ENCODE measurements at regions not wholly inside any gene's neighbourhood (a gene's known extent, or its start where the extent isn't known, plus 50 kb on each side); places are given as distances from the start of the nearest gene placed in this dataset.

- no peaks in the 10 kb centered on the region for H3K9me3 ChIP-seq
- TF ChIP-seq CTCF (IDR thresholded peaks at IDR 0.05), result no peak
- H3K9ac ChIP-seq (ENCODE audit: low read depth in 2 of 2, low read length in 2 of 2), result no peak overlapping the region
- no peaks in the 10 kb centered on the region for H3K36me3 ChIP-seq
- intact Hi-C loops (cut with DNase I), result no loop called here
- DNase-seq, result no peak
- no peaks in the 10 kb centered on the region for H3K27me3 ChIP-seq
- no peak overlapping the region for H3K27ac ChIP-seq
- no peak overlapping the region for H3K4me3 ChIP-seq
- no peaks in the 10 kb centered on the region for H3K4me1 ChIP-seq
These were observed 489.7 kb upstream of the CNKSR2 start for GRCh38 chrX:20884565-20884964.

GRCh38 chrX:20863649-20864048 is 510.6 kb upstream of the CNKSR2 start:
- no peak overlapping the region for H3K27ac ChIP-seq
- H3K27me3 ChIP-seq, result no peaks in the 10 kb centered on the region
- DNase-seq, result no peak
- no peak overlapping the region for H3K4me3 ChIP-seq
- H3K4me1 ChIP-seq, result no peaks in the 10 kb centered on the region
- no peaks in the 10 kb centered on the region for H3K9me3 ChIP-seq
- H3K9ac ChIP-seq (ENCODE audit: low read depth in 2 of 2, low read length in 2 of 2), result no peak overlapping the region
- no peaks in the 10 kb centered on the region for H3K36me3 ChIP-seq
- intact Hi-C loops (cut with DNase I), result no loop called here
- TF ChIP-seq CTCF (IDR thresholded peaks at IDR 0.05), result no peak

- no peak for TF ChIP-seq CTCF (IDR thresholded peaks at IDR 0.05)
- H3K4me3 ChIP-seq, result no peak overlapping the region
- intact Hi-C loops (cut with DNase I), result no loop called here
- H3K36me3 ChIP-seq, result no peaks in the 10 kb centered on the region
- no peaks in the 10 kb centered on the region for H3K9me3 ChIP-seq
- no peaks in the 10 kb centered on the region for H3K27me3 ChIP-seq
- H3K27ac ChIP-seq, result no peak overlapping the region
- no peaks in the 10 kb centered on the region for H3K4me1 ChIP-seq
- H3K9ac ChIP-seq (ENCODE audit: low read depth in 2 of 2, low read length in 2 of 2), result no peak overlapping the region
- DNase-seq, result no peak
These were observed 513.1 kb upstream of the CNKSR2 start for GRCh38 chrX:20861113-20861512.

GRCh38 chrX:20857746-20858145 is 516.5 kb upstream of the CNKSR2 start:
- Histone ChIP-seq H3K27ac (no peak overlapping the region), H3K4me1 (no peaks in the 10 kb centered on the region), H3K4me3 (no peak overlapping the region), H3K9me3 (no peaks in the 10 kb centered on the region), H3K36me3 (no peaks in the 10 kb centered on the region), H3K27me3 (no peaks in the 10 kb centered on the region), H3K9ac (ENCODE audit: low read depth in 2 of 2, low read length in 2 of 2) (no peak overlapping the region)
- intact Hi-C loops (cut with DNase I), result no loop called here
- no peak for TF ChIP-seq CTCF (IDR thresholded peaks at IDR 0.05)
- no peak for DNase-seq

GRCh38 chrX:20838477-20838876 is 535.7 kb upstream of the CNKSR2 start:
- Histone ChIP-seq H3K27me3 (no peaks in the 10 kb centered on the region), H3K36me3 (no peaks in the 10 kb centered on the region), H3K4me3 (no peak overlapping the region), H3K9me3 (no peaks in the 10 kb centered on the region), H3K4me1 (no peaks in the 10 kb centered on the region), H3K9ac (ENCODE audit: low read depth in 2 of 2, low read length in 2 of 2) (no peak overlapping the region), H3K27ac (no peak overlapping the region)
- intact Hi-C loops (cut with DNase I), result no loop called here
- TF ChIP-seq CTCF (IDR thresholded peaks at IDR 0.05), result no peak
- no peak for DNase-seq

Measured in colonic mucosa (tissue), 4 donors.